ENCODE measurements at regions not wholly inside any gene's neighbourhood (a gene's known extent, or its start where the extent isn't known, plus 50 kb on each side); places are given as distances from the start of the nearest gene placed in this dataset.

DNA sequence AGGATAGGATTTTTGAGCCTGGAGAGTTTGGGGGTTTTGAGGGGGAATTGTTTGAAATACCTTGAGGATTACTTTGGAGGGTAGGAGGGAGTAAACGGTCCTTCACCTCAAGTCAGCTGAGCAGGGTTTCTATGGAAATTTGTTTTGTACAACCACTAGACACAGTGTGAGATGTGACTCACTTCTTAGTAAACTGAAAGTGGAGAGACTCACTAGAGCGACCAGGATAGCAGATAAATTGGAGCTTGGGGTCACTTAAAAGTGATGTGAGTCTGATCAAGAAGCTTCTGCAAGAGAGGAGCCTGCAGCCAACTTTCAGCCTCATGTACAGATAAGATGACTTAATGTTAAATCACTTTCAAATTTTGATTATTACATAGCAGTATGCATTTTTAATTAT is 1945.9 kb upstream of the NUDT12 start:
- Histone ChIP-seq H3K27me3 (replicated peaks; ENCODE audit: insufficient read depth) (no peaks in the 10 kb centered on the region), H3K4me1 (replicated peaks) (no peaks in the 10 kb centered on the region), H3K9me3 (no peaks in the 10 kb centered on the region), H3K4me3 (no peak overlapping the region), H3K27ac (no peak overlapping the region), H3K36me3 (no peaks in the 10 kb centered on the region)
- DNase-seq (ENCODE audit: low spot score), result no peak
- WGBS, result 58% methylated on average over 2 of the region's 2 CpGs
- no peak for TF ChIP-seq POLR2A (IDR thresholded peaks at IDR 0.05)
- TF ChIP-seq, protein P1, sequence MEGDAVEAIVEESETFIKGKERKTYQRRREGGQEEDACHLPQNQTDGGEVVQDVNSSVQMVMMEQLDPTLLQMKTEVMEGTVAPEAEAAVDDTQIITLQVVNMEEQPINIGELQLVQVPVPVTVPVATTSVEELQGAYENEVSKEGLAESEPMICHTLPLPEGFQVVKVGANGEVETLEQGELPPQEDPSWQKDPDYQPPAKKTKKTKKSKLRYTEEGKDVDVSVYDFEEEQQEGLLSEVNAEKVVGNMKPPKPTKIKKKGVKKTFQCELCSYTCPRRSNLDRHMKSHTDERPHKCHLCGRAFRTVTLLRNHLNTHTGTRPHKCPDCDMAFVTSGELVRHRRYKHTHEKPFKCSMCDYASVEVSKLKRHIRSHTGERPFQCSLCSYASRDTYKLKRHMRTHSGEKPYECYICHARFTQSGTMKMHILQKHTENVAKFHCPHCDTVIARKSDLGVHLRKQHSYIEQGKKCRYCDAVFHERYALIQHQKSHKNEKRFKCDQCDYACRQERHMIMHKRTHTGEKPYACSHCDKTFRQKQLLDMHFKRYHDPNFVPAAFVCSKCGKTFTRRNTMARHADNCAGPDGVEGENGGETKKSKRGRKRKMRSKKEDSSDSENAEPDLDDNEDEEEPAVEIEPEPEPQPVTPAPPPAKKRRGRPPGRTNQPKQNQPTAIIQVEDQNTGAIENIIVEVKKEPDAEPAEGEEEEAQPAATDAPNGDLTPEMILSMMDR (IDR thresholded peaks at IDR 0.05), result no peak
- no peak for TF ChIP-seq POLR2AphosphoS5 (IDR thresholded peaks at IDR 0.05)
- intact Hi-C loops (cut with DNase I), result no loop called here

DNA sequence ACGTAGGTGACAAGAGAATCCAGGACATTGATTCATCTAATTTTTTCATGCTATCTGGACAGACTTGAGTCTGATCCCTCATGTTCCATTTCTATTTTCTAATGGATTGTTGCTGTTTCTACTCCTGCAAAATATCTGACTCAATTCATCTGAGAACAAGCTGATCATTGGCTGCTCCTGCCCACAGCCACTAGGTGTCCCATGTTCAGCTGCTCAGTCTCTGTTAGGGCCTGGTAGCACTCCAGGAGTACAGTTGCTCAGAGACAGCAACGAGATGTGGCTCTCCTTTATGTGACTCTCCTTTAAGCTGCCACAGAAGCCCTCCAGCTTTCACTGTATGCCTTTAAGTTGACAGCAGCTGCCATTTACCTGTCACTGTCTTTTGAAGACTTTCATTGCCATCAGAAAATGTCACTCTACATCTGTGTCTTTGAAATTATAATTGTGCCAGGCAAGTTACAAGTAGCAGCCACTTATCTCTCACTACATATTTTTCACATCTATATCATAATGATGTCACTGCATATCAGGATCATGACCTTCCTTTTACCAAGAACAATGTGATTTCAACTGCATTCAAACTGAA is 1944.2 kb upstream of the NUDT12 start:
- Histone ChIP-seq H3K4me1 (replicated peaks) (no peaks in the 10 kb centered on the region), H3K27ac (no peak overlapping the region), H3K27me3 (replicated peaks; ENCODE audit: insufficient read depth) (no peaks in the 10 kb centered on the region), H3K36me3 (no peaks in the 10 kb centered on the region), H3K9me3 (no peaks in the 10 kb centered on the region), H3K4me3 (no peak overlapping the region)
- intact Hi-C loops (cut with DNase I), result no loop called here
- 69% methylated on average over 2 of the region's 2 CpGs for WGBS
- no peak for DNase-seq (ENCODE audit: low spot score)
- TF ChIP-seq, protein P1 (IDR thresholded peaks at IDR 0.05), result no peak
- TF ChIP-seq POLR2AphosphoS5 (IDR thresholded peaks at IDR 0.05), result no peak
- no peak for TF ChIP-seq POLR2A (IDR thresholded peaks at IDR 0.05)

DNA sequence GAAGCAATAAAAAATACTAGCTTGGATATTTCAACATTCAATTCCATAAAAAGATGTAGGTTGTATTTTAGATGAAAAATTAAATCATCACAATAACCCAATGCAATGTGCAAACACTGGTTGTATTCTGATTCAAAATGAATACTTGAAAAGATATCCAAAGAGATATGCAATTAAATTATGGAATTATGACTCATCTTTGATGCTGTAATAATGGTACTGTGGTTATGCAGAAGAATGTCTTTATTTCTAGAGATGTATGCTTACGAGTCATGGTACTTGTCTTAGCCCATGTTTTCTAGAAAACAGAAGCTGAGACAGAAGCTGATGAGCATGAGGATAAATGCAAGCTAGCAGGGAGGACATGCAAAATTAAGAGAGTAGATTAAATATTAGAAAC is 1941.4 kb upstream of the NUDT12 start:
- Histone ChIP-seq H3K27me3 (replicated peaks; ENCODE audit: insufficient read depth) (no peaks in the 10 kb centered on the region), H3K36me3 (no peaks in the 10 kb centered on the region), H3K9me3 (no peaks in the 10 kb centered on the region), H3K27ac (no peak overlapping the region), H3K4me1 (replicated peaks) (no peaks in the 10 kb centered on the region), H3K4me3 (no peak overlapping the region)
- DNase-seq (ENCODE audit: low spot score), result no peak
- TF ChIP-seq POLR2A (IDR thresholded peaks at IDR 0.05) (no peak), POLR2AphosphoS5 (IDR thresholded peaks at IDR 0.05) (no peak)
- TF ChIP-seq, protein P1 (IDR thresholded peaks at IDR 0.05), result no peak
- 88% methylated on average over 1 of the region's 1 CpG for WGBS
- intact Hi-C loops (cut with DNase I), result no loop called here

DNA sequence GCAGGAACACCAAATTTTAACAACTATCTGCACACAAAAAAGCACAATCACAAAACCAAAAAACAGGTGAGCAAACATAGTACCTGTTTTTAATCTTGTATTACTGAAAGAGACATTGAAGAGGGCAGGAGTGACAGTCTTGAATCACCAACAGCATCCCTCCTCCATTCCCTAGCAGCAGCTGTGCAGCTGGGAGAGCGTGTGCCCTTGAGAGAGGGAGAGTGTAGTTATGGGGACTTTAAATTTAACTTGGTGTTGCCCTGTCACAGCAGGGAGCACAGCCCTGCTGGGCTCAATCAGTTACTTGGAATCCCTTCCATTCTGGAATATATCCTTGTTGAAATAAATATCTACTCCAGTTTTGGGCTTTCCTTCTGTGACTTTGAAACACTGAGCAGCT is 1938.7 kb upstream of the NUDT12 start:
- Histone ChIP-seq H3K4me3 (no peak overlapping the region), H3K4me1 (replicated peaks) (no peaks in the 10 kb centered on the region), H3K36me3 (no peaks in the 10 kb centered on the region), H3K27me3 (replicated peaks; ENCODE audit: insufficient read depth) (no peaks in the 10 kb centered on the region), H3K9me3 (no peaks in the 10 kb centered on the region), H3K27ac (no peak overlapping the region)
- no peak for DNase-seq (ENCODE audit: low spot score)
- WGBS, result 73% methylated on average over 1 of the region's 1 CpG
- no peak for TF ChIP-seq POLR2A (IDR thresholded peaks at IDR 0.05)
- TF ChIP-seq POLR2AphosphoS5 (IDR thresholded peaks at IDR 0.05), result no peak
- intact Hi-C loops (cut with DNase I), result no loop called here

DNA sequence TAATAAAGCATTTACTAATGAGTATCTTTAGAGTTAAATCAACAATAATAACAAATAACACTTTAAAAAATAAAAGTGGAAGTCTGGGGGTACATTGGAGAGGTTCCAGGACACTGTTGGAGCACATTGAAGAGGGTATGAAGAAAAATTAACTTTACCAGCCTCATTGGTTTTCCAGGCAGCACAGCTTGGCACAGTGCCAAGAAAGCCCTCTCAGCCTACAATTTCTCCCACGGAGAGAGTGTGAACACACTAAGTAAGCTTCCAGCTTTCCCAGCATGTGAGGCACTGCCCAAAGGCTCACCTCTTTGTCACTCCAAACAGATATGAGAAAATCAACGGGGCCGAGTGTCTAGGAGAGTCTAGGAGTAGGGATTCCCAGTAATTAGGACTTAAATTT is 1912.8 kb upstream of the NUDT12 start:
- intact Hi-C loops (cut with DNase I), result no loop called here
- Histone ChIP-seq H3K4me1 (replicated peaks) (no peaks in the 10 kb centered on the region), H3K27ac (no peak overlapping the region), H3K4me3 (no peak overlapping the region), H3K36me3 (no peaks in the 10 kb centered on the region), H3K9me3 (no peaks in the 10 kb centered on the region), H3K27me3 (replicated peaks; ENCODE audit: insufficient read depth) (no peaks in the 10 kb centered on the region)
- no peak for TF ChIP-seq POLR2A (IDR thresholded peaks at IDR 0.05)
- WGBS, result 75% methylated on average over 3 of the region's 3 CpGs
- DNase-seq (ENCODE audit: low spot score), result no peak

DNA sequence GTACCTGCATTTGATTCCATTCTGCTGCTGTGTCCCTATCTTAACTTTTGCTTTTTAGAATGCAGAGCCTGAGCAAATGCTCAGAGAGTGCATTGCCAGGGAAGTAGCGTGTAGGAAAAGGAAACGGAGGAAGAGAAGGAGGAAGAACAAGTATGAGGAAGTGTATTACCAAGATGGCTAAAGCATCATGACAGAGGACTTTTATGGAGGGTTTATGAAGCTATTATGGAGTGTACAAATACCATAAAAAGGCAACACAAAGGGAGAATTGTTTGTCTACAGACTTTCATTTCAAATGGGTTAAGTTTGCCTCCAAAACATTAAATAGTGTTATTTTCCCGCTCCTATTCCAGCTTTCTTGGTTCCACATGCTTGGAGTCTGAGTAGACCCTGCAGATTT is 1899.8 kb upstream of the NUDT12 start:
- intact Hi-C loops (cut with DNase I), result no loop called here
- no peak for DNase-seq (ENCODE audit: low spot score)
- Histone ChIP-seq H3K4me1 (replicated peaks) (no peaks in the 10 kb centered on the region), H3K9me3 (no peaks in the 10 kb centered on the region), H3K27ac (no peak overlapping the region), H3K27me3 (replicated peaks; ENCODE audit: insufficient read depth) (no peaks in the 10 kb centered on the region), H3K4me3 (no peak overlapping the region), H3K36me3 (no peaks in the 10 kb centered on the region)
- 53% methylated on average over 3 of the region's 3 CpGs for WGBS
- TF ChIP-seq, protein P1 (IDR thresholded peaks at IDR 0.05), result no peak
- no peak for TF ChIP-seq POLR2A (IDR thresholded peaks at IDR 0.05)
- TF ChIP-seq POLR2AphosphoS5 (IDR thresholded peaks at IDR 0.05), result no peak
